H9 (cell line): ENCODE measurements at regions not wholly inside any gene's neighbourhood (a gene's known extent, or its start where the extent isn't known, plus 50 kb on each side); places are given as distances from the start of the nearest gene placed in this dataset.

Experiments used
- DNase-seq: peaks from one replicate; pipeline ENCODE4 v3.0.0-alpha.2; 2017
- H2AFZ ChIP-seq: one replicate; pipeline ENCODE4 v1.6.1; 2013; ENCODE audit warnings: mild to moderate bottlenecking, low read length, control low read depth, moderate library complexity
- H2AK5ac ChIP-seq: 2 replicates; pipeline ENCODE4 v1.6.1; 2013; ENCODE audit warnings: low read length, control low read depth, mixed read lengths; ENCODE audit not compliant: insufficient read length
- H2BK120ac ChIP-seq: one replicate; pipeline ENCODE4 v1.6.1; 2013; ENCODE audit warnings: low read depth, mild to moderate bottlenecking, low read length, control low read depth, inconsistent platforms; ENCODE audit not compliant: poor library complexity, severe bottlenecking
- H2BK12ac ChIP-seq: 2 replicates; pipeline ENCODE4 v1.6.1; 2013; ENCODE audit warnings: low read length, control low read depth, mixed read lengths, low read depth; ENCODE audit not compliant: insufficient read length
- H2BK15ac ChIP-seq: 2 replicates; pipeline ENCODE4 v1.6.1; 2013; ENCODE audit warnings: low read depth, low read length, control low read depth
- H2BK20ac ChIP-seq: one replicate; pipeline ENCODE4 v1.6.1; 2013; ENCODE audit warnings: low read depth, mild to moderate bottlenecking, low read length, control low read depth, inconsistent platforms; ENCODE audit not compliant: poor library complexity, severe bottlenecking
- H2BK5ac ChIP-seq: 2 replicates; pipeline ENCODE4 v1.6.1; 2013; ENCODE audit warnings: low read length, control low read depth, mixed read lengths; ENCODE audit not compliant: insufficient read length
- H3K14ac ChIP-seq: 2 replicates; pipeline ENCODE4 v1.6.1; 2013; ENCODE audit warnings: low read length, control low read depth; ENCODE audit not compliant: insufficient read depth
- H3K18ac ChIP-seq: 2 replicates; pipeline ENCODE4 v1.6.1; 2013; ENCODE audit warnings: low read depth, mild to moderate bottlenecking, mixed read lengths, low read length, control low read depth; ENCODE audit not compliant: insufficient read length
- H3K23ac ChIP-seq: 2 replicates; pipeline ENCODE4 v1.6.1; 2013; ENCODE audit warnings: low read length, control low read depth, mixed read lengths, low read depth; ENCODE audit not compliant: insufficient read length
- H3K23me2 ChIP-seq: 2 replicates; pipeline ENCODE4 v1.6.1; 2013; ENCODE audit warnings: low read depth, mild to moderate bottlenecking, mixed read lengths, low read length, control low read depth; ENCODE audit not compliant: insufficient read length, poor library complexity, severe bottlenecking
- H3K27ac ChIP-seq: 2 replicates; pipeline ENCODE4 v1.5.1; 2013; ENCODE audit warnings: low read length, control low read depth, mixed read lengths, low read depth; ENCODE audit not compliant: insufficient read length
- H3K27me3 ChIP-seq: 2 replicates; pipeline ENCODE4 v1.6.1; 2013; ENCODE audit warnings: low read length, control low read depth, inconsistent platforms; ENCODE audit not compliant: insufficient read depth
- H3K4ac ChIP-seq: 2 replicates; pipeline ENCODE4 v1.6.1; 2013; ENCODE audit warnings: low read depth, mild to moderate bottlenecking, control low read depth, inconsistent platforms, low read length, moderate library complexity
- H3K4me1 ChIP-seq: 2 replicates; pipeline ENCODE4 v1.6.1; 2013; ENCODE audit warnings: low read length, control low read depth, inconsistent platforms; ENCODE audit not compliant: insufficient read depth
- H3K4me2 ChIP-seq: 2 replicates; pipeline ENCODE4 v1.6.1; 2013; ENCODE audit warnings: low read length, control low read depth, mixed read lengths; ENCODE audit not compliant: insufficient read length, insufficient read depth
- H3K56ac ChIP-seq: 2 replicates; pipeline ENCODE4 v1.6.1; 2013; ENCODE audit warnings: low read depth, mild to moderate bottlenecking, mixed read lengths, low read length, control low read depth; ENCODE audit not compliant: insufficient read length
- H3K79me1 ChIP-seq: 2 replicates; pipeline ENCODE4 v1.6.1; 2013; ENCODE audit warnings: low read depth, mild to moderate bottlenecking, moderate library complexity, low read length, control low read depth, inconsistent platforms; ENCODE audit not compliant: insufficient read depth, poor library complexity, severe bottlenecking
- H3K79me2 ChIP-seq: 2 replicates; pipeline ENCODE4 v1.6.1; 2013; ENCODE audit warnings: low read length, control low read depth, inconsistent platforms; ENCODE audit not compliant: insufficient read depth
- H3K9ac ChIP-seq: 2 replicates; pipeline ENCODE4 v1.6.1; 2013; ENCODE audit warnings: low read length, control low read depth, mixed read lengths; ENCODE audit not compliant: insufficient read length; ENCODE audit errors: extremely low read depth
- H3K9me3 ChIP-seq: one replicate; pipeline ENCODE4 v1.6.1; 2013; ENCODE audit warnings: low read depth, low read length, inconsistent platforms; ENCODE audit not compliant: control insufficient read depth
- H3T11ph ChIP-seq: one replicate; pipeline ENCODE4 v1.6.1; 2013; ENCODE audit warnings: mild to moderate bottlenecking, low read length, control low read depth, inconsistent platforms
- H4K20me1 ChIP-seq: one replicate; pipeline ENCODE4 v1.6.1; 2013; ENCODE audit not compliant: control insufficient read depth, insufficient read length, insufficient read depth
- H4K5ac ChIP-seq: 2 replicates; pipeline ENCODE4 v1.6.1; 2013; ENCODE audit warnings: low read depth, mild to moderate bottlenecking, mixed read lengths, low read length, control low read depth; ENCODE audit not compliant: insufficient read length
- H4K8ac ChIP-seq: replicated peaks from 2 replicates; pipeline ENCODE4 v1.6.1; 2013; ENCODE audit warnings: low read length, control low read depth, mixed read lengths, low read depth; ENCODE audit not compliant: insufficient read length
- H4K91ac ChIP-seq: 2 replicates; pipeline ENCODE4 v1.6.1; 2013; ENCODE audit warnings: low read depth, mild to moderate bottlenecking, moderate library complexity, mixed read lengths, low read length, control low read depth; ENCODE audit not compliant: insufficient read length
- H3K27ac Mint-ChIP-seq, 3 experiments: 2 replicates in 2 of 3; 3 replicates in 1 of 3; pipeline ENCODE4 v1.8.0; 2020 to 2021; ENCODE audit warnings: mixed read lengths in 3 of 3, mild to moderate bottlenecking in 1 of 3, moderate library complexity in 1 of 3
- H3K27me3 Mint-ChIP-seq: 2 replicates; pipeline ENCODE4 v1.8.0; 2021; ENCODE audit warnings: low read depth, mild to moderate bottlenecking, moderate library complexity, mixed read lengths
- H3K36me3 Mint-ChIP-seq, 3 experiments: 2 replicates in 2 of 3; 3 replicates in 1 of 3; pipeline ENCODE4 v1.8.0; 2020 to 2021; ENCODE audit warnings: low read depth in 3 of 3, mixed read lengths in 3 of 3; ENCODE audit not compliant: insufficient read depth in 1 of 3
- H3K4me1 Mint-ChIP-seq, 2 experiments: 2 replicates each; pipeline ENCODE4 v1.8.0; 2020; ENCODE audit warnings: mixed read lengths in 2 of 2
- H3K4me3 Mint-ChIP-seq, 2 experiments: 2 replicates in 1 of 2; 3 replicates in 1 of 2; pipeline ENCODE4 v1.8.0; 2020 to 2021; ENCODE audit warnings: mild to moderate bottlenecking in 2 of 2, mixed read lengths in 2 of 2, moderate library complexity in 1 of 2
- H3K9me3 Mint-ChIP-seq, 2 experiments: 2 replicates in 1 of 2; 3 replicates in 1 of 2; pipeline ENCODE4 v1.8.0; 2020; ENCODE audit warnings: mild to moderate bottlenecking in 2 of 2, mixed read lengths in 2 of 2, moderate library complexity in 1 of 2
- CTCF ChIP-seq: fragments of 200-600 bp; sonication (generic); conservative IDR thresholded peaks from 3 replicates; pipeline ENCODE4 v1.8.0; 2021; ENCODE audit warnings: antibody characterized with exemption, mild to moderate bottlenecking
- WGBS: extraction: QIAGEN DNeasy Blood & Tissue Kit; methylation state at CpG from one replicate; pipeline ENCODE4 v1.1.7; 2013; ENCODE audit warnings: missing lambda C conversion rate, low lambda C conversion rate, mixed read lengths; ENCODE audit not compliant: insufficient read length; ENCODE audit errors: extremely low coverage; 5-methylcytosine and 5-hydroxymethylcytosine counted together

- H2BK5ac ChIP-seq = no peak overlapping the region
- H4K8ac ChIP-seq = no peak overlapping the region
- no peaks in the 10 kb centered on the region for H3K79me2 ChIP-seq
- no CpG with 5 or more reads among the region's 1 CpG for WGBS
- no peaks in the 10 kb centered on the region for H3K9me3 ChIP-seq
- no peak overlapping the region for H3K23ac ChIP-seq
- no peak overlapping the region for H2BK15ac ChIP-seq
- no peaks in the 10 kb centered on the region for H3K36me3 Mint-ChIP-seq
- H2AK5ac ChIP-seq = no peak overlapping the region
- no peaks in the 10 kb centered on the region for H3K9me3 Mint-ChIP-seq
- no peak overlapping the region for H3K4me2 ChIP-seq
- no peak overlapping the region for H2BK120ac ChIP-seq
- no peaks in the 10 kb centered on the region for H3K4me1 ChIP-seq
- H3K27ac Mint-ChIP-seq = no peak overlapping the region
- TF ChIP-seq CTCF = no peak
- no peaks in the 10 kb centered on the region for H3K4me1 Mint-ChIP-seq
- H4K20me1 ChIP-seq = no peaks in the 10 kb centered on the region
- no peak overlapping the region for H3K4ac ChIP-seq
- no peak overlapping the region for H3K27ac ChIP-seq
- H3K18ac ChIP-seq = no peak overlapping the region
- H3K9ac ChIP-seq = no peak overlapping the region
- no peak overlapping the region for H2BK20ac ChIP-seq
- no peak overlapping the region for H3K14ac ChIP-seq
- no peak overlapping the region for H3T11ph ChIP-seq
- H3K56ac ChIP-seq = no peak overlapping the region
- H4K91ac ChIP-seq = no peak overlapping the region
- H4K5ac ChIP-seq = no peak overlapping the region
- H3K27me3 ChIP-seq = no peaks in the 10 kb centered on the region
- H2BK12ac ChIP-seq = no peak overlapping the region
- H2AFZ ChIP-seq = no peak overlapping the region
- H3K23me2 ChIP-seq = no peaks in the 10 kb centered on the region
- DNase-seq = no peak
- H3K27me3 Mint-ChIP-seq = peaks cover 3% of the 10 kb centered on the region; the same call in 1 of the 2 replicates
- H3K79me1 ChIP-seq = no peaks in the 10 kb centered on the region
- H3K4me3 Mint-ChIP-seq = no peak overlapping the region
Measured at GRCh38 chr11:13603661-13604060, 64.8 kb upstream of the FAR1 start.
